ENCODE measurements at regions not wholly inside any gene's neighbourhood (a gene's known extent, or its start where the extent isn't known, plus 50 kb on each side); places are given as distances from the start of the nearest gene placed in this dataset.
"Not testable (repeated sequence)": the region's sequence is repeated elsewhere in the genome, so short reads cannot be mapped to it uniquely, and the experiment has no call there.

GRCh38 chr16:15189478-15189877 lies 95.4 kb upstream of the RRN3 start:
- TF ChIP-seq SP1, YY1 (IDR thresholded peaks at IDR 0.05): not testable (repeated sequence)

Data from liver (tissue), 2 donors.